Body of pancreas (tissue), 4 donors: ENCODE measurements at regions not wholly inside any gene's neighbourhood (a gene's known extent, or its start where the extent isn't known, plus 50 kb on each side); places are given as distances from the start of the nearest gene placed in this dataset.

Source experiments
- ATAC-seq: fragments of 150-250 bp; one replicate; pipeline ENCODE4 v1.9.1; 2016
- DNase-seq, 4 donors: peaks; one replicate each; pipeline ENCODE4 v3.0.0-alpha.2; 2019
- H3K27ac ChIP-seq, 4 donors: fragments of 200-600 bp; sonication (generic); 1 replicate in 3 of 4; 2 replicates in 1 of 4; pipeline versions ENCODE4 v1.5.1 to v1.6.1; 2016 to 2019; ENCODE audit warnings: mild to moderate bottlenecking in 1 of 4, mixed read lengths in 1 of 4, moderate library complexity in 1 of 4
- H3K27me3 ChIP-seq, 2 donors: fragments of 200-600 bp; sonication (generic); one replicate each; pipeline ENCODE4 v1.6.0; 2016; ENCODE audit warnings: mild to moderate bottlenecking in 1 of 2
- H3K36me3 ChIP-seq, 2 donors: fragments of 200-600 bp; sonication (generic); replicated peaks in 1 of 2; 2 replicates each; pipeline ENCODE4 v1.5.1; 2016; ENCODE audit warnings: low read depth in 2 of 2; ENCODE audit not compliant: insufficient read depth in 1 of 2
- H3K4me1 ChIP-seq: fragments of 200-600 bp; sonication (generic); one replicate; pipeline ENCODE4 v1.6.0; 2016
- H3K4me3 ChIP-seq, 2 donors: fragments of 200-600 bp; sonication (generic); 1 replicate in 1 of 2; 2 replicates in 1 of 2; pipeline ENCODE4 v1.5.1; 2016 to 2019
- H3K9me3 ChIP-seq, 3 donors: fragments of 200-600 bp; sonication (generic); 1 replicate in 2 of 3; 2 replicates in 1 of 3; pipeline ENCODE4 v1.5.1; 2016
- CTCF ChIP-seq, 7 experiments: fragments of 450-650 bp in 4 of 7; fragments of 200-600 bp in 3 of 7; sonication (generic) in 3 of 7; IDR thresholded peaks; one replicate each; pipeline ENCODE4 v1.5.1; 2016 to 2019; ENCODE audit warnings: antibody characterized with exemption in 7 of 7
- POLR2A ChIP-seq, 3 donors: fragments of 450-650 bp; IDR thresholded peaks; one replicate each; pipeline ENCODE4 v1.6.1; 2016; ENCODE audit warnings: antibody characterized with exemption in 3 of 3, mild to moderate bottlenecking in 2 of 3
- WGBS, 2 donors: methylation state at CpG; one replicate each; pipeline ENCODE4 v1.1.5; 2017; 5-methylcytosine and 5-hydroxymethylcytosine counted together
- intact Hi-C: fragments of 100-400 bp; cut with DNase I; formaldehyde crosslinking; loops from one replicate; pipeline ENCODE4 v1.15.1; 2023

- DNase-seq (no peak), ATAC-seq (no peak)
- 54 to 61% methylated on average over 4 of the region's 4 CpGs for WGBS, 2 donors
- H3K4me1 ChIP-seq = no peaks in the 10 kb centered on the region
- H3K9me3 ChIP-seq = no peaks in the 10 kb centered on the region
- H3K27ac ChIP-seq = no peak overlapping the region
- intact Hi-C loops = no loop called here
- TF ChIP-seq CTCF (IDR thresholded peaks at IDR 0.05) (no peak), POLR2A (IDR thresholded peaks at IDR 0.05) (no peak)
- no peak overlapping the region for H3K4me3 ChIP-seq
- H3K27me3 ChIP-seq = no peaks in the 10 kb centered on the region
- H3K36me3 ChIP-seq = no peaks in the 10 kb centered on the region
These were observed 112.5 kb upstream of the ANO3 start for GRCh38 chr11:26219183-26220117.

- Histone ChIP-seq H3K4me3 (no peak overlapping the region), H3K4me1 (no peaks in the 10 kb centered on the region), H3K27ac (no peak overlapping the region), H3K9me3 (no peaks in the 10 kb centered on the region), H3K36me3 (no peaks in the 10 kb centered on the region), H3K27me3 (no peaks in the 10 kb centered on the region)
- intact Hi-C loops = loop anchor here (5.0 kb wide), 1 partner anchor 243 kb away; no protein-coding TSS in a partner anchor
- DNase-seq (no peak), ATAC-seq (no peak)
- TF ChIP-seq POLR2A (IDR thresholded peaks at IDR 0.05) (no peak), CTCF (IDR thresholded peaks at IDR 0.05) (no peak)
- WGBS, 2 donors = 75 to 85% methylated on average over 1 of the region's 1 CpG
These were observed 106.3 kb upstream of the ANO3 start for GRCh38 chr11:26225646-26226045.

GRCh38 chr11:26227301-26227746, 104.6 kb upstream of the ANO3 start:
- TF ChIP-seq CTCF (IDR thresholded peaks at IDR 0.05) (peak in 6 of 7 experiments; percentile 17 to 76 (median 54)), POLR2A (IDR thresholded peaks at IDR 0.05) (no peak)
- peak; percentile 55 for ATAC-seq
- H3K4me3 ChIP-seq = no peak overlapping the region
- H3K9me3 ChIP-seq = no peaks in the 10 kb centered on the region
- no peak for DNase-seq
- H3K36me3 ChIP-seq = no peaks in the 10 kb centered on the region
- intact Hi-C loops = loop anchor here (5.0 kb wide), 1 partner anchor 245 kb away; no protein-coding TSS in a partner anchor
- H3K27me3 ChIP-seq = no peaks in the 10 kb centered on the region
- H3K27ac ChIP-seq = no peak overlapping the region
- no peaks in the 10 kb centered on the region for H3K4me1 ChIP-seq
- WGBS, 2 donors = 20 to 30% methylated on average over 5 of the region's 5 CpGs

- no peak for DNase-seq
- Histone ChIP-seq H3K4me3 (no peak overlapping the region), H3K27me3 (no peaks in the 10 kb centered on the region), H3K9me3 (no peaks in the 10 kb centered on the region), H3K27ac (no peak overlapping the region), H3K4me1 (no peaks in the 10 kb centered on the region), H3K36me3 (no peaks in the 10 kb centered on the region)
- 15 to 23% methylated on average over 3 of the region's 3 CpGs for WGBS, 2 donors
- ATAC-seq = no peak
- intact Hi-C loops = loop anchor here (5.0 kb wide), 1 partner anchor 246 kb away; no protein-coding TSS in a partner anchor
- TF ChIP-seq POLR2A (IDR thresholded peaks at IDR 0.05) = no peak
- TF ChIP-seq CTCF (IDR thresholded peaks at IDR 0.05) = no peak
These were observed 103.9 kb upstream of the ANO3 start for GRCh38 chr11:26227883-26228502.
